ENCODE measurements at regions not wholly inside any gene's neighbourhood (a gene's known extent, or its start where the extent isn't known, plus 50 kb on each side); places are given as distances from the start of the nearest gene placed in this dataset.
"Not testable (repeated sequence)": the region's sequence is repeated elsewhere in the genome, so short reads cannot be mapped to it uniquely, and the experiment has no call there.

GRCh38 chr11:81819462-81819861, 914.2 kb downstream of the FAM181B start:
- no peaks in the 10 kb centered on the region for H3K9me3 ChIP-seq (ENCODE audit: low read length)
- H3K36me3 ChIP-seq (ENCODE audit: insufficient read depth, low read length) = no peaks in the 10 kb centered on the region
- H3K4me1 ChIP-seq (ENCODE audit: insufficient read depth, low read length) = no peaks in the 10 kb centered on the region
- no peaks in the 10 kb centered on the region for H3K27me3 ChIP-seq (ENCODE audit: control insufficient read depth in 1 of 2, insufficient read depth in 2 of 2, low read length in 2 of 2)
- no peak overlapping the region for H3K27ac ChIP-seq (ENCODE audit: low read depth, low read length)
- H3K9ac ChIP-seq (ENCODE audit: low read length) = no peak overlapping the region
- H3K4me3 ChIP-seq (ENCODE audit: low read depth in 1 of 2, low read length in 2 of 2) = no peak overlapping the region

GRCh38 chr11:81804858-81805257, 928.8 kb downstream of the FAM181B start:
- no peaks in the 10 kb centered on the region for H3K27me3 ChIP-seq (ENCODE audit: control insufficient read depth in 1 of 2, insufficient read depth in 2 of 2, low read length in 2 of 2)
- no peak overlapping the region for H3K4me3 ChIP-seq (ENCODE audit: low read depth in 1 of 2, low read length in 2 of 2)
- H3K9me3 ChIP-seq (ENCODE audit: low read length) = no peaks in the 10 kb centered on the region
- no peak overlapping the region for H3K27ac ChIP-seq (ENCODE audit: low read depth, low read length)
- no peak overlapping the region for H3K9ac ChIP-seq (ENCODE audit: low read length)
- no peaks in the 10 kb centered on the region for H3K36me3 ChIP-seq (ENCODE audit: insufficient read depth, low read length)
- no peaks in the 10 kb centered on the region for H3K4me1 ChIP-seq (ENCODE audit: insufficient read depth, low read length)

GRCh38 chr11:81802591-81802990, 931.1 kb downstream of the FAM181B start:
- Histone ChIP-seq H3K27me3 (ENCODE audit: control insufficient read depth in 1 of 2, insufficient read depth in 2 of 2, low read length in 2 of 2) (no peaks in the 10 kb centered on the region), H3K27ac (ENCODE audit: low read depth, low read length) (no peak overlapping the region), H3K36me3 (ENCODE audit: insufficient read depth, low read length) (no peaks in the 10 kb centered on the region), H3K4me3 (ENCODE audit: low read depth in 1 of 2, low read length in 2 of 2) (no peak overlapping the region), H3K9ac (ENCODE audit: low read length) (no peak overlapping the region), H3K4me1 (ENCODE audit: insufficient read depth, low read length) (no peaks in the 10 kb centered on the region), H3K9me3 (ENCODE audit: low read length) (no peaks in the 10 kb centered on the region)

GRCh38 chr11:81792416-81792815, 941.2 kb downstream of the FAM181B start:
- Histone ChIP-seq H3K36me3 (ENCODE audit: insufficient read depth, low read length) (no peaks in the 10 kb centered on the region), H3K27ac (ENCODE audit: low read depth, low read length) (no peak overlapping the region), H3K9me3 (ENCODE audit: low read length) (no peaks in the 10 kb centered on the region), H3K4me3 (ENCODE audit: low read depth in 1 of 2, low read length in 2 of 2) (no peak overlapping the region), H3K4me1 (ENCODE audit: insufficient read depth, low read length) (no peaks in the 10 kb centered on the region), H3K27me3 (ENCODE audit: control insufficient read depth in 1 of 2, insufficient read depth in 2 of 2, low read length in 2 of 2) (no peaks in the 10 kb centered on the region), H3K9ac (ENCODE audit: low read length) (no peak overlapping the region)

GRCh38 chr11:81787584-81788049, 946.0 kb downstream of the FAM181B start:
- Histone ChIP-seq H3K36me3 (ENCODE audit: insufficient read depth, low read length) (no peaks in the 10 kb centered on the region), H3K9ac (ENCODE audit: low read length) (no peak overlapping the region), H3K4me1 (ENCODE audit: insufficient read depth, low read length) (no peaks in the 10 kb centered on the region), H3K9me3 (ENCODE audit: low read length) (no peaks in the 10 kb centered on the region), H3K4me3 (ENCODE audit: low read depth in 1 of 2, low read length in 2 of 2) (no peak overlapping the region), H3K27ac (ENCODE audit: low read depth, low read length) (no peak overlapping the region), H3K27me3 (ENCODE audit: control insufficient read depth in 1 of 2, insufficient read depth in 2 of 2, low read length in 2 of 2) (no peaks in the 10 kb centered on the region)

- Histone ChIP-seq H3K27ac (ENCODE audit: low read depth, low read length) (no peak overlapping the region), H3K9me3 (ENCODE audit: low read length) (no peaks in the 10 kb centered on the region), H3K4me1 (ENCODE audit: insufficient read depth, low read length) (no peaks in the 10 kb centered on the region), H3K4me3 (ENCODE audit: low read depth in 1 of 2, low read length in 2 of 2) (no peak overlapping the region), H3K36me3 (ENCODE audit: insufficient read depth, low read length) (no peaks in the 10 kb centered on the region), H3K27me3 (ENCODE audit: control insufficient read depth in 1 of 2, insufficient read depth in 2 of 2, low read length in 2 of 2) (no peaks in the 10 kb centered on the region), H3K9ac (ENCODE audit: low read length) (no peak overlapping the region)
These were observed 961.5 kb downstream of the FAM181B start for GRCh38 chr11:81772166-81772565.

- not testable (repeated sequence) for H3K9me3 ChIP-seq (ENCODE audit: low read length); H3K36me3 ChIP-seq (ENCODE audit: insufficient read depth, low read length); H3K4me3 ChIP-seq (ENCODE audit: low read depth in 1 of 2, low read length in 2 of 2); H3K27ac ChIP-seq (ENCODE audit: low read depth, low read length); H3K4me1 ChIP-seq (ENCODE audit: insufficient read depth, low read length); H3K27me3 ChIP-seq (ENCODE audit: control insufficient read depth in 1 of 2, insufficient read depth in 2 of 2, low read length in 2 of 2); H3K9ac ChIP-seq (ENCODE audit: low read length)
These were observed 963.8 kb downstream of the FAM181B start for GRCh38 chr11:81769906-81770305.

- Histone ChIP-seq H3K36me3 (ENCODE audit: insufficient read depth, low read length) (no peaks in the 10 kb centered on the region), H3K9me3 (ENCODE audit: low read length) (no peaks in the 10 kb centered on the region), H3K4me3 (ENCODE audit: low read depth in 1 of 2, low read length in 2 of 2) (no peak overlapping the region), H3K27me3 (ENCODE audit: control insufficient read depth in 1 of 2, insufficient read depth in 2 of 2, low read length in 2 of 2) (no peaks in the 10 kb centered on the region), H3K4me1 (ENCODE audit: insufficient read depth, low read length) (no peaks in the 10 kb centered on the region), H3K27ac (ENCODE audit: low read depth, low read length) (no peak overlapping the region), H3K9ac (ENCODE audit: low read length) (no peak overlapping the region)
These were observed 976.6 kb downstream of the FAM181B start for GRCh38 chr11:81756864-81757595.

- Histone ChIP-seq H3K27ac (ENCODE audit: low read depth, low read length) (no peak overlapping the region), H3K4me1 (ENCODE audit: insufficient read depth, low read length) (no peaks in the 10 kb centered on the region), H3K27me3 (ENCODE audit: control insufficient read depth in 1 of 2, insufficient read depth in 2 of 2, low read length in 2 of 2) (no peaks in the 10 kb centered on the region), H3K36me3 (ENCODE audit: insufficient read depth, low read length) (no peaks in the 10 kb centered on the region), H3K9me3 (ENCODE audit: low read length) (no peaks in the 10 kb centered on the region), H3K4me3 (ENCODE audit: low read depth in 1 of 2, low read length in 2 of 2) (no peak overlapping the region), H3K9ac (ENCODE audit: low read length) (no peak overlapping the region)
These were observed 984.4 kb downstream of the FAM181B start for GRCh38 chr11:81749245-81749644.

GRCh38 chr11:81744336-81745116, 989.1 kb downstream of the FAM181B start:
- Histone ChIP-seq H3K36me3 (ENCODE audit: insufficient read depth, low read length) (no peaks in the 10 kb centered on the region), H3K9me3 (ENCODE audit: low read length) (no peaks in the 10 kb centered on the region), H3K9ac (ENCODE audit: low read length) (no peak overlapping the region), H3K27me3 (ENCODE audit: control insufficient read depth in 1 of 2, insufficient read depth in 2 of 2, low read length in 2 of 2) (no peaks in the 10 kb centered on the region), H3K4me1 (ENCODE audit: insufficient read depth, low read length) (no peaks in the 10 kb centered on the region), H3K27ac (ENCODE audit: low read depth, low read length) (no peak overlapping the region), H3K4me3 (ENCODE audit: low read depth in 1 of 2, low read length in 2 of 2) (no peak overlapping the region)

- no peak overlapping the region for H3K4me3 ChIP-seq (ENCODE audit: low read depth in 1 of 2, low read length in 2 of 2)
- no peak overlapping the region for H3K9ac ChIP-seq (ENCODE audit: low read length)
- H3K4me1 ChIP-seq (ENCODE audit: insufficient read depth, low read length) = no peaks in the 10 kb centered on the region
- no peaks in the 10 kb centered on the region for H3K27me3 ChIP-seq (ENCODE audit: control insufficient read depth in 1 of 2, insufficient read depth in 2 of 2, low read length in 2 of 2)
- H3K27ac ChIP-seq (ENCODE audit: low read depth, low read length) = no peak overlapping the region
- no peaks in the 10 kb centered on the region for H3K9me3 ChIP-seq (ENCODE audit: low read length)
- no peaks in the 10 kb centered on the region for H3K36me3 ChIP-seq (ENCODE audit: insufficient read depth, low read length)
These were observed 1008.0 kb downstream of the FAM181B start for GRCh38 chr11:81725701-81726100.

All from muscle layer of colon (tissue), 2 donors.